Loucy (cell line): ENCODE measurements at regions not wholly inside any gene's neighbourhood (a gene's known extent, or its start where the extent isn't known, plus 50 kb on each side); places are given as distances from the start of the nearest gene placed in this dataset.

Experiments used
- H2AFZ ChIP-seq: fragments of 200-600 bp; sonication (generic); 2 replicates; pipeline ENCODE4 v1.6.0; 2016; ENCODE audit warnings: antibody characterized with exemption, mild to moderate bottlenecking, low read length, moderate library complexity
- H3F3A ChIP-seq: fragments of 200-600 bp; 2 replicates; pipeline ENCODE4 v1.6.0; 2016; ENCODE audit warnings: antibody characterized with exemption, low read depth, mild to moderate bottlenecking
- H3K27me3 ChIP-seq: fragments of 200-600 bp; sonication (generic); 2 replicates; pipeline ENCODE4 v1.6.1; 2014; ENCODE audit warnings: low read length, mild to moderate bottlenecking; ENCODE audit not compliant: insufficient read depth, poor library complexity, severe bottlenecking
- H3K36me3 ChIP-seq: fragments of 200-600 bp; sonication (generic); 2 replicates; pipeline ENCODE4 v1.6.1; 2016; ENCODE audit warnings: low read length; ENCODE audit not compliant: insufficient read depth
- H3K4me1 ChIP-seq: fragments of 200-600 bp; sonication (generic); 2 replicates; pipeline ENCODE4 v1.5.1; 2014; ENCODE audit warnings: low read length, mild to moderate bottlenecking; ENCODE audit not compliant: insufficient read depth, poor library complexity, severe bottlenecking
- H3K4me2 ChIP-seq: fragments of 200-600 bp; sonication (generic); 2 replicates; pipeline ENCODE4 v1.6.0; 2014; ENCODE audit warnings: antibody characterized with exemption, low read length, low read depth, mild to moderate bottlenecking; ENCODE audit not compliant: poor library complexity, severe bottlenecking
- H3K4me3 ChIP-seq: fragments of 200-600 bp; sonication (generic); 2 replicates; pipeline ENCODE4 v1.5.1; 2014; ENCODE audit warnings: low read length, mild to moderate bottlenecking, mixed read lengths; ENCODE audit not compliant: poor library complexity, severe bottlenecking
- H3K79me2 ChIP-seq: fragments of 200-600 bp; sonication (generic); 2 replicates; pipeline ENCODE4 v1.6.1; 2014; ENCODE audit warnings: low read length; ENCODE audit not compliant: insufficient read depth
- H3K9ac ChIP-seq: fragments of 200-600 bp; sonication (generic); 2 replicates; pipeline ENCODE4 v1.6.0; 2014; ENCODE audit warnings: mild to moderate bottlenecking, low read depth, low read length, moderate library complexity; ENCODE audit not compliant: poor library complexity, severe bottlenecking
- H3K9me2 ChIP-seq: fragments of 200-600 bp; sonication (generic); replicated peaks from 2 replicates; pipeline ENCODE4 v1.6.1; 2016; ENCODE audit warnings: low read depth, low read length, mixed read lengths
- H3K9me3 ChIP-seq: fragments of 200-600 bp; sonication (generic); 2 replicates; pipeline ENCODE4 v1.6.1; 2014; ENCODE audit warnings: mild to moderate bottlenecking, antibody characterized with exemption, low read length, low read depth; ENCODE audit not compliant: insufficient read depth
- H4K20me1 ChIP-seq: fragments of 200-600 bp; sonication (generic); 2 replicates; pipeline ENCODE4 v1.6.0; 2014; ENCODE audit warnings: antibody characterized with exemption, low read length, mild to moderate bottlenecking; ENCODE audit not compliant: insufficient read depth, poor library complexity, severe bottlenecking
- EZH2phosphoT487 ChIP-seq: fragments of 200-600 bp; IDR thresholded peaks from 2 replicates; pipeline ENCODE4 v1.6.1; 2018; ENCODE audit warnings: antibody characterized with exemption, mild to moderate bottlenecking, moderate library complexity, borderline replicate concordance
- TF ChIP-seq, protein P1 (sequence below): fragments of 200-600 bp; sonication (generic); conservative IDR thresholded peaks from 2 replicates; pipeline ENCODE4 v1.5.1; 2014; ENCODE audit warnings: mild to moderate bottlenecking, antibody characterized with exemption, low read length

DNA sequence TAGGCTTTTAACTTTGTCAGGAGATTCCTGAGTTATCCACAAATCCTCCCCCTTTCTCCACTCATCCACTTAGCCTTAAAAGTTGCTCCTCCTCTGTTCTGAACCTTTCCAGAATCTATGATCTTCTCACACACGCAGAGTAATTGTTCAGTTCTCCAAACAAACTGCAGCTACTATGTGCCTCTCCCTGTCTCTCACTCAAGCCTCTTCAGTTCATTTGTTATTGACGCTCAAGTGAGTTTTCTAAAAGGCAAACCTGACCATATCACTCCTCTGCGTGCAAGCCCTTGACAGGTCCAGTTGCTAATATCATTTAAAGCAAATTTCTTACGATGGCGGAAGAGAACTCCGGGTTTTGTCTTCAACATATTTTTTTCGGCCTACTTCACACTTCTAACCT, 1169.7 kb upstream of the TENM4 start:
- H3K4me1 ChIP-seq, result no peaks in the 10 kb centered on the region
- no peak overlapping the region for H3K4me3 ChIP-seq
- H3K4me2 ChIP-seq, result no peak overlapping the region
- H3F3A ChIP-seq, result no peaks in the 10 kb centered on the region
- H4K20me1 ChIP-seq, result no peaks in the 10 kb centered on the region
- H3K9ac ChIP-seq, result no peak overlapping the region
- no peak overlapping the region for H2AFZ ChIP-seq
- no peaks in the 10 kb centered on the region for H3K36me3 ChIP-seq
- TF ChIP-seq, protein P1, sequence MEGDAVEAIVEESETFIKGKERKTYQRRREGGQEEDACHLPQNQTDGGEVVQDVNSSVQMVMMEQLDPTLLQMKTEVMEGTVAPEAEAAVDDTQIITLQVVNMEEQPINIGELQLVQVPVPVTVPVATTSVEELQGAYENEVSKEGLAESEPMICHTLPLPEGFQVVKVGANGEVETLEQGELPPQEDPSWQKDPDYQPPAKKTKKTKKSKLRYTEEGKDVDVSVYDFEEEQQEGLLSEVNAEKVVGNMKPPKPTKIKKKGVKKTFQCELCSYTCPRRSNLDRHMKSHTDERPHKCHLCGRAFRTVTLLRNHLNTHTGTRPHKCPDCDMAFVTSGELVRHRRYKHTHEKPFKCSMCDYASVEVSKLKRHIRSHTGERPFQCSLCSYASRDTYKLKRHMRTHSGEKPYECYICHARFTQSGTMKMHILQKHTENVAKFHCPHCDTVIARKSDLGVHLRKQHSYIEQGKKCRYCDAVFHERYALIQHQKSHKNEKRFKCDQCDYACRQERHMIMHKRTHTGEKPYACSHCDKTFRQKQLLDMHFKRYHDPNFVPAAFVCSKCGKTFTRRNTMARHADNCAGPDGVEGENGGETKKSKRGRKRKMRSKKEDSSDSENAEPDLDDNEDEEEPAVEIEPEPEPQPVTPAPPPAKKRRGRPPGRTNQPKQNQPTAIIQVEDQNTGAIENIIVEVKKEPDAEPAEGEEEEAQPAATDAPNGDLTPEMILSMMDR, result no peak
- TF ChIP-seq EZH2phosphoT487, result no peak
- H3K9me2 ChIP-seq, result no peaks in the 10 kb centered on the region
- no peaks in the 10 kb centered on the region for H3K79me2 ChIP-seq
- no peaks in the 10 kb centered on the region for H3K27me3 ChIP-seq
- no peaks in the 10 kb centered on the region for H3K9me3 ChIP-seq

DNA sequence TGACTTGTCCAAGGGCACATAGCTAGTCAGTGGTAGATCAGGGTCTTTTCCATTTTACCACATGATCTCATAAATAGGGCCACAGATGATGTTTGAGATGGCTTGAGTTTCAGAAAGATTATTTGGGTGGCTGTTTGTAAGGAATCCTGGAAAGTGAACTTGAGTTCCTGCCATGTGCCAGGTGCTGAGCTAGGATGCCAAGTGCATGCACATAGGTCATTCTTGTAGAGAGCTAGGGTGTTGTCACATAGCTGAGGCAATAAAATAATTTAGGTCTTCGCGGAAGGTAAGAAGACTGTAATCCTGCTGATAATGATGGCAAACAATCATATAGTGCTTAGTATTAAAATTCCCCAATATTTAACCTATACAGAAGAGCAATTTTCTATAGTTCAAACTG, 1162.6 kb upstream of the TENM4 start:
- Histone ChIP-seq H3K4me3 (no peak overlapping the region), H3K9ac (no peak overlapping the region), H3F3A (no peaks in the 10 kb centered on the region), H3K4me2 (no peak overlapping the region), H3K4me1 (no peaks in the 10 kb centered on the region), H2AFZ (no peak overlapping the region), H3K9me3 (no peaks in the 10 kb centered on the region), H3K27me3 (no peaks in the 10 kb centered on the region), H3K9me2 (no peaks in the 10 kb centered on the region), H3K79me2 (no peaks in the 10 kb centered on the region), H3K36me3 (no peaks in the 10 kb centered on the region), H4K20me1 (no peaks in the 10 kb centered on the region)
- TF ChIP-seq, protein P1, result no peak
- no peak for TF ChIP-seq EZH2phosphoT487

DNA sequence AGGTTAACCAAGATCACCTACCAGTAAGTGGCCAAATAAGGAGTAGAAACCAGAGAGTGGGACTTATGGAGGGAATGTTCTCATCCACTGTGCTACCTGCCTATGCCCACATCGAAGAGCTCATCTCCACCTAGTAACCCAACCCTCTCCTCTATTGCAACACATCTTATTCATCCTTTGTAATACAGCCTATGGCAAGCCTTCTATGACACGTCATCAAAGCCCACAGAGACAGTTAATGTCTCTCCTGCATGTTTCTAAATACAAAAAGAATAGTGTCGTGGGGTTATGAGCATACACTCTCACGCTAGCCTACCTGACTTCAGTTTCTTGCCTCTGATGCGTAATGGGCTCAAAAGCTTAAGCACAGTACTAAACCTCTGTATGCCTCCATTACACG, 1158.1 kb upstream of the TENM4 start:
- H4K20me1 ChIP-seq, result no peaks in the 10 kb centered on the region

More for the DNA sequence above, 1158.1 kb upstream of the TENM4 start:
- H3K27me3 ChIP-seq, result no peaks in the 10 kb centered on the region
- no peak overlapping the region for H2AFZ ChIP-seq
- H3K9ac ChIP-seq, result no peak overlapping the region
- H3K4me3 ChIP-seq, result no peak overlapping the region
- no peak for TF ChIP-seq EZH2phosphoT487
- TF ChIP-seq, protein P1, result no peak
- H3K9me3 ChIP-seq, result no peaks in the 10 kb centered on the region
- H3K4me1 ChIP-seq, result no peaks in the 10 kb centered on the region
- no peaks in the 10 kb centered on the region for H3K9me2 ChIP-seq
- H3K36me3 ChIP-seq, result no peaks in the 10 kb centered on the region
- H3K4me2 ChIP-seq, result no peak overlapping the region
- no peaks in the 10 kb centered on the region for H3F3A ChIP-seq
- H3K79me2 ChIP-seq, result no peaks in the 10 kb centered on the region
